ENCODE measurements at regions not wholly inside any gene's neighbourhood (a gene's known extent, or its start where the extent isn't known, plus 50 kb on each side); places are given as distances from the start of the nearest gene placed in this dataset.

- Histone ChIP-seq H3K27ac (ENCODE audit: poor library complexity, severe bottlenecking) (no peak overlapping the region), H3K4me3 (ENCODE audit: severe bottlenecking) (no peak overlapping the region), H3K36me3 (ENCODE audit: low read depth) (no peaks in the 10 kb centered on the region), H3K9me3 (ENCODE audit: severe bottlenecking) (no peaks in the 10 kb centered on the region), H3K27me3 (ENCODE audit: insufficient read depth, poor library complexity, severe bottlenecking) (no peaks in the 10 kb centered on the region), H3K4me1 (ENCODE audit: insufficient read depth, poor library complexity, severe bottlenecking) (peaks cover 3% of the 10 kb centered on the region)
- TF ChIP-seq, protein P1, sequence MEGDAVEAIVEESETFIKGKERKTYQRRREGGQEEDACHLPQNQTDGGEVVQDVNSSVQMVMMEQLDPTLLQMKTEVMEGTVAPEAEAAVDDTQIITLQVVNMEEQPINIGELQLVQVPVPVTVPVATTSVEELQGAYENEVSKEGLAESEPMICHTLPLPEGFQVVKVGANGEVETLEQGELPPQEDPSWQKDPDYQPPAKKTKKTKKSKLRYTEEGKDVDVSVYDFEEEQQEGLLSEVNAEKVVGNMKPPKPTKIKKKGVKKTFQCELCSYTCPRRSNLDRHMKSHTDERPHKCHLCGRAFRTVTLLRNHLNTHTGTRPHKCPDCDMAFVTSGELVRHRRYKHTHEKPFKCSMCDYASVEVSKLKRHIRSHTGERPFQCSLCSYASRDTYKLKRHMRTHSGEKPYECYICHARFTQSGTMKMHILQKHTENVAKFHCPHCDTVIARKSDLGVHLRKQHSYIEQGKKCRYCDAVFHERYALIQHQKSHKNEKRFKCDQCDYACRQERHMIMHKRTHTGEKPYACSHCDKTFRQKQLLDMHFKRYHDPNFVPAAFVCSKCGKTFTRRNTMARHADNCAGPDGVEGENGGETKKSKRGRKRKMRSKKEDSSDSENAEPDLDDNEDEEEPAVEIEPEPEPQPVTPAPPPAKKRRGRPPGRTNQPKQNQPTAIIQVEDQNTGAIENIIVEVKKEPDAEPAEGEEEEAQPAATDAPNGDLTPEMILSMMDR (IDR thresholded peaks at IDR 0.05; ENCODE audit: poor library complexity, severe bottlenecking) = no peak
- ATAC-seq (ENCODE audit: low read depth) (no peak), DNase-seq (ENCODE audit: low spot score) (no peak)
These were observed 88.4 kb upstream of the WWC1 start for GRCh38 chr5:168202996-168203395.

DNA sequence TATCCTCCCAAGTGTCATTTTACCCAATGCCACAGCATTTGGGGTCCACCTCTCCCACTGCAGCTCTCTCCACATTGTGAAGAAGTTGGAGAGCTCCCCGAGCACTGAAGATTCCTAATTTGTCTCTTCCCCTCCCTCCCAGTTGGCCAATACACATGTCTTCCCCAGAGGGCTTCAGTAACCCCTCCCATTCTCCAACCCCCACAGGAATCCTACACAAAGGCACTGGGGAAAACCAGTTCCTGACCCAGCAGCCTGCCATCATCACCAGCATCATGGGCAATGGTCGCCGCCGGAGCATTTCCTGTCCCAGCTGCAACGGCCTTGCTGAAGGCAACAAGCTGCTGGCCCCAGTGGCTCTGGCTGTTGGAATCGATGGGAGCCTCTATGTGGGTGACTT, 87.3 kb upstream of the WWC1 start:
- ATAC-seq (ENCODE audit: low read depth) = no peak
- no peaks in the 10 kb centered on the region for H3K27me3 ChIP-seq (ENCODE audit: insufficient read depth, poor library complexity, severe bottlenecking)
- TF ChIP-seq, protein P1 (IDR thresholded peaks at IDR 0.05; ENCODE audit: poor library complexity, severe bottlenecking) = no peak
- H3K9me3 ChIP-seq (ENCODE audit: severe bottlenecking) = no peaks in the 10 kb centered on the region
- DNase-seq (ENCODE audit: low spot score) = no peak
- no peak overlapping the region for H3K4me3 ChIP-seq (ENCODE audit: severe bottlenecking)
- peaks cover 3% of the 10 kb centered on the region for H3K4me1 ChIP-seq (ENCODE audit: insufficient read depth, poor library complexity, severe bottlenecking)
- no peak overlapping the region for H3K27ac ChIP-seq (ENCODE audit: poor library complexity, severe bottlenecking)
- H3K36me3 ChIP-seq (ENCODE audit: low read depth) = no peaks in the 10 kb centered on the region

DNA sequence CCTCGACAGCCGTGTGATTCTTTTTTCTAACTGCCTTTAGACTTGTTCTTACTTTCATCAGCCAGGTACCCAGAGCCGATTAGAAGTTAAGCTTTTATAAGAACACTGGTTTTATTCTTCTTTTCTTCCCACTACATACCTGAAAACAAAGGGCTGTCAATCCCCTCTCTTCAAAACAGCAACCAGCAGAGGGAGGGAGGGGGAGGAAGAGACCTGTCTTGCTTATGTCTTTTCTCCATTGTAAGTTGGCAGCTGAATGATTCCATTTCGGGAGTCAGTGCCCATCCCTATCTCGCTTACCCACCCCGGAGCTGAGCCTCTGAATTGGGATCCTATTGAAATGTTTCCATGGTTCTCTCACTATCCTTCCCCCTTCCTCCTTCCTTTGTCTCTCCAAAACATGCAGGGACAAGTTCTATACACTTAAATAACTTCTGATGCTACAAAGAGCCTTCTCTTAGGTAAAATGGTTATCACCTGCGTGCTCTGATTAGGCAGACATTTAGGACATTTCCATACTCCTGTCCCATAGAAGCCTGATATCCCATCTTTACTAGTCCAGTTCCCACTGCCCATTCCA, 83.9 kb upstream of the WWC1 start:
- H3K36me3 ChIP-seq (ENCODE audit: low read depth) = no peaks in the 10 kb centered on the region
- TF ChIP-seq, protein P1 (IDR thresholded peaks at IDR 0.05; ENCODE audit: poor library complexity, severe bottlenecking) = no peak
- peaks cover 2% of the 10 kb centered on the region for H3K27me3 ChIP-seq (ENCODE audit: insufficient read depth, poor library complexity, severe bottlenecking)
- no peak overlapping the region for H3K4me3 ChIP-seq (ENCODE audit: severe bottlenecking)
- no peak overlapping the region for H3K27ac ChIP-seq (ENCODE audit: poor library complexity, severe bottlenecking)
- ATAC-seq (ENCODE audit: low read depth) (no peak), DNase-seq (ENCODE audit: low spot score) (no peak)
- H3K4me1 ChIP-seq (ENCODE audit: insufficient read depth, poor library complexity, severe bottlenecking) = peaks cover 3% of the 10 kb centered on the region
- H3K9me3 ChIP-seq (ENCODE audit: severe bottlenecking) = no peaks in the 10 kb centered on the region

DNA sequence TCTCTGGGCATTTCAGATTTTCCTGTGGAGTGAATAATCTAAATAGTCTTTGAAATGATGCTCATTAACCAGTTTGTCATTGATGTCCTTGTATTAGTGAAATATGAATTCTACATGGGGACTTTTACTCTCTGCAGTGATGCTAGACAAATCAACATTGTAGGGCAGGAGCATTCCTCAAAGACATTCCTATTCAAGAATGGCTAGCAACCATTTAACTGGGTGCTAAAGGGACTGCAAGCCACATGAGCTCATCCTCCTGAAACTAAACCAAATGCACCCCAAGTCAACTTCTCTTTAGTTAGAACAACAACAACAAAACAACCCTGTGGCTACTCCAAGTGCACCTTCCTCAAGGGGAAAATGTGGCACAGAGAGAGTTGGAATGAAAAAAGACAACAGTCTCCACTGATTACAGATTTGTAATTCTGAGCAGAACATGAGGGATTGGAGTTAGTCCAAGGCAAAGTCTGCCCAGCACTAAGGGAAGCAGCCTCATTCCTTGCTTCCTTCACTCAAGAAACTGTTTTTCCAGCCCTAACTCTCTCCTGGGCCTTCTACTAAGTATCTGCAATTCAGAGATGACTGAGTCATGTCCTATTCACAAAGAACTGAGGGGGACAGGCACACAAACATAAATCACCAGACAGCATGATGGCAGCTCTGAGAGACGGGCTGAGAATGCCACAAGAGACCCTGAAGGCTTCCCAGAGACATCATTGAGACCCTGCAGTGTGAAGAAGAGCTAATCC, 82.0 kb upstream of the WWC1 start:
- peaks cover 6% of the 10 kb centered on the region for H3K27me3 ChIP-seq (ENCODE audit: insufficient read depth, poor library complexity, severe bottlenecking)
- H3K4me3 ChIP-seq (ENCODE audit: severe bottlenecking) = no peak overlapping the region
- peaks cover 3% of the 10 kb centered on the region for H3K4me1 ChIP-seq (ENCODE audit: insufficient read depth, poor library complexity, severe bottlenecking)
- H3K9me3 ChIP-seq (ENCODE audit: severe bottlenecking) = no peaks in the 10 kb centered on the region
- H3K27ac ChIP-seq (ENCODE audit: poor library complexity, severe bottlenecking) = no peak overlapping the region
- TF ChIP-seq, protein P1 (IDR thresholded peaks at IDR 0.05; ENCODE audit: poor library complexity, severe bottlenecking) = no peak
- ATAC-seq (ENCODE audit: low read depth) (no peak), DNase-seq (ENCODE audit: low spot score) (no peak)
- no peaks in the 10 kb centered on the region for H3K36me3 ChIP-seq (ENCODE audit: low read depth)

- ATAC-seq (ENCODE audit: low read depth) (0 out of 3 replicates have a peak, but pooled peaks have one; percentile 13), DNase-seq (ENCODE audit: low spot score) (no peak)
- Histone ChIP-seq H3K4me3 (ENCODE audit: severe bottlenecking) (no peak overlapping the region), H3K9me3 (ENCODE audit: severe bottlenecking) (no peaks in the 10 kb centered on the region), H3K36me3 (ENCODE audit: low read depth) (no peaks in the 10 kb centered on the region), H3K4me1 (ENCODE audit: insufficient read depth, poor library complexity, severe bottlenecking) (peaks cover 3% of the 10 kb centered on the region), H3K27me3 (ENCODE audit: insufficient read depth, poor library complexity, severe bottlenecking) (peaks cover 6% of the 10 kb centered on the region), H3K27ac (ENCODE audit: poor library complexity, severe bottlenecking) (no peak overlapping the region)
- TF ChIP-seq, protein P1 (IDR thresholded peaks at IDR 0.05; ENCODE audit: poor library complexity, severe bottlenecking) = no peak
These were observed 81.4 kb upstream of the WWC1 start for GRCh38 chr5:168209997-168210396.
